HL-60 (cell line): ENCODE measurements at regions not wholly inside any gene's neighbourhood (a gene's known extent, or its start where the extent isn't known, plus 50 kb on each side); places are given as distances from the start of the nearest gene placed in this dataset.

Experiments used
- CTCF ChIP-seq: IDR thresholded peaks from one replicate; pipeline ENCODE4 v1.5.1; 2011; ENCODE audit warnings: low read length, control low read depth, inconsistent platforms; ENCODE audit not compliant: insufficient read depth
- POLR2AphosphoS5 ChIP-seq: IDR thresholded peaks from 2 replicates; pipeline ENCODE4 v1.6.1; 2012; ENCODE audit warnings: low read depth

- no peak for TF ChIP-seq CTCF
- no peak for TF ChIP-seq POLR2AphosphoS5
Measured at GRCh38 chr7:21044913-21045568, 258.4 kb upstream of the SP8 start.
